HuH-7.5 (cell line): ENCODE measurements at regions not wholly inside any gene's neighbourhood (a gene's known extent, or its start where the extent isn't known, plus 50 kb on each side); places are given as distances from the start of the nearest gene placed in this dataset.
"Not testable (repeated sequence)": the region's sequence is repeated elsewhere in the genome, so short reads cannot be mapped to it uniquely, and the experiment has no call there.

ENCODE experiments used
- DNase-seq: peaks from one replicate; pipeline ENCODE4 v3.0.0; 2011; ENCODE audit warnings: low spot score

- DNase-seq, result no peak
These were observed 297.6 kb upstream of the NRXN1 start for GRCh38 chr2:51329512-51329911.

GRCh38 chr2:51324051-51324450, 292.1 kb upstream of the NRXN1 start:
- no peak for DNase-seq

- no peak for DNase-seq
These were observed 290.7 kb upstream of the NRXN1 start for GRCh38 chr2:51322613-51323012.

GRCh38 chr2:51304311-51304710, 272.4 kb upstream of the NRXN1 start:
- no peak for DNase-seq

- no peak for DNase-seq
These were observed 269.4 kb upstream of the NRXN1 start for GRCh38 chr2:51301381-51301780.

GRCh38 chr2:51299370-51299769, 267.4 kb upstream of the NRXN1 start:
- no peak for DNase-seq

- no peak for DNase-seq
These were observed 265.6 kb upstream of the NRXN1 start for GRCh38 chr2:51297488-51297887.

GRCh38 chr2:51293566-51294200, 261.8 kb upstream of the NRXN1 start:
- no peak for DNase-seq

- no peak for DNase-seq
These were observed 260.0 kb upstream of the NRXN1 start for GRCh38 chr2:51291762-51292551.

GRCh38 chr2:51290725-51291124, 258.8 kb upstream of the NRXN1 start:
- DNase-seq, result no peak

- no peak for DNase-seq
These were observed 257.1 kb upstream of the NRXN1 start for GRCh38 chr2:51289045-51289444.

- no peak for DNase-seq
These were observed 236.3 kb upstream of the NRXN1 start for GRCh38 chr2:51268191-51268590.

- no peak for DNase-seq
These were observed 233.6 kb upstream of the NRXN1 start for GRCh38 chr2:51265539-51265938.

- DNase-seq, result no peak
These were observed 232.0 kb upstream of the NRXN1 start for GRCh38 chr2:51263951-51264350.

GRCh38 chr2:51263101-51263500, 231.2 kb upstream of the NRXN1 start:
- DNase-seq, result not testable (repeated sequence)

- no peak for DNase-seq
These were observed 226.4 kb upstream of the NRXN1 start for GRCh38 chr2:51258301-51258700.

GRCh38 chr2:51256736-51257135, 224.8 kb upstream of the NRXN1 start:
- no peak for DNase-seq

- DNase-seq, result no peak
These were observed 219.4 kb upstream of the NRXN1 start for GRCh38 chr2:51251356-51251755.

GRCh38 chr2:51247252-51247805, 215.4 kb upstream of the NRXN1 start:
- no peak for DNase-seq

- no peak for DNase-seq
These were observed 212.1 kb upstream of the NRXN1 start for GRCh38 chr2:51243892-51244535.

GRCh38 chr2:51237626-51238271, 205.8 kb upstream of the NRXN1 start:
- DNase-seq, result no peak

- DNase-seq, result no peak
These were observed 200.1 kb upstream of the NRXN1 start for GRCh38 chr2:51232027-51232426.
